SIG-M5 treated with dmso at 0.1 percent for 504 hours (cell line): ENCODE measurements at regions not wholly inside any gene's neighbourhood (a gene's known extent, or its start where the extent isn't known, plus 50 kb on each side); places are given as distances from the start of the nearest gene placed in this dataset.

Experiments used
- DNase-seq: peaks from one replicate; lab custom pipeline; 2025; ENCODE audit not compliant: unreplicated experiment; lab: John Stamatoyannopoulos, UW

- DNase-seq: no peak
These were observed 564.5 kb upstream of the IGFBP3 start for GRCh38 chr7:46485481-46486065.

GRCh38 chr7:46484906-46485305 is 563.8 kb upstream of the IGFBP3 start:
- no peak for DNase-seq

DNA sequence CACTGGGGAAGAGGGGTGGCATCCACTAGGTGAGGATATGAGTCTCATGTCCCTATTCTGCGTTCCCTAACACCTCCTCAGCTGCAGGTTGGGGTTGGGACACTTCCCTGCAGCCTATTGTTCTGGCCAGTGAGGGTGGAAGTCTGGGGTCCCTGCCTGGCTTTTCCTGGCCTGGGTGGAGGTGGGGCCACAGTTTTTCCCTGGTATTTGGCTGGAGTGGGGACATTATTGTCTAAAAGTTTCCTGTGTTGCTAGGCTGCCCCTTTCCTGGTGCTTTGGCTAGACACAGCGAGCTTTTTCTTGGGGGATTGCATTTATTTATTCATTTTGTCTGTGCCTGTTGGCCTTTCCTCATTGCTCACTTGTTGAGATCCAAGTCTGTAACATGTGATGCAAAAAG is 559.5 kb upstream of the IGFBP3 start:
- DNase-seq: no peak

- DNase-seq: no peak
These were observed 558.6 kb upstream of the IGFBP3 start for GRCh38 chr7:46479680-46480079.

GRCh38 chr7:46478046-46478445 is 557.0 kb upstream of the IGFBP3 start:
- no peak for DNase-seq

DNA sequence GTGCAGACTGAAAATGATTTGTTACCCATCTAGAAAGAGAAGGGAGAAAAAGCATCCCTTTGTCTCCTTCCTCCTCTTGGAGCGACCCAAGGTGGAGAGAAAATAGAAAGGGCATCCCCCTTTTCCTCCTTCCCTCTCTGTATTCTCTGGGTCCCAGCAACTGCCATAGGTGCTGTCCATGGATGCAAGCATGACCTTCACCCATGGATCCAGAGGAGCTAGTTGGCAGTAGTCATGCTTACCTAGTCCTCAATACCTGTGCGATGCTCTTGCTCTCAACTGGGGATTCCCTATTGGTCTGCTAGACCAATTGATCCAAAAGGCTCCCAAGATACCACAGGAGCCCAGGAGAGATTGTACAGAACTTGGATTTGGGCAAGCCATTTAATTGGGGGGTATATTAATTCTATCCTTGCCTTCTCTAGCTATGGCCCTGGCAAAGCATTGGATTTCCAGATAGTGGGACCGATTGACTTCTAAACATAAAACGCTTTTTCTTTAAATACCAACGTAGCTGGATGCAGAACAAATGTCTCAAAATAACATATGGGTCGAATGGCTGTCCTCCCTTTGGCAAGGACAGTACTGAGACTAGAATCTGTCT is 547.8 kb upstream of the IGFBP3 start:
- no peak for DNase-seq

DNA sequence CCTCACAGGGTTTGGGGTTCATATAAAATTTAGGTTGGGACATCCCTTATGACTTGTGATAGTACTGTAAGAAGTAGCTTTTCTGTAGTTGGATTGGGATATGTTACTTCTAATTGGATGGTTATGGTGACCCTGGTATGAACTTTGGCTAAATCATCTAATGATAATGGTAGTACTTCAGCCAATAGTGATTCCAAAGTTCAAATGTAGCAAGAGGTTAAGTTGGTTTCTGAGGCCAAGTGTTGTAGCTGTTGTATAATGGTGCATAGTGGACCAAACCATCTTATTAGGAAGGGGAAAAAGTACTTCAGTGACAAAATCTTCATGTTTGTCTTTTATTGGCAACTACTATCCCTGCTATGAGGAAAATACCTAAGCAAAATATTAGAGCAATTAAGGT is 542.1 kb upstream of the IGFBP3 start:
- no peak for DNase-seq

- no peak for DNase-seq
These were observed 540.3 kb upstream of the IGFBP3 start for GRCh38 chr7:46461334-46461777.

GRCh38 chr7:46459942-46460341 is 538.9 kb upstream of the IGFBP3 start:
- no peak for DNase-seq

DNA sequence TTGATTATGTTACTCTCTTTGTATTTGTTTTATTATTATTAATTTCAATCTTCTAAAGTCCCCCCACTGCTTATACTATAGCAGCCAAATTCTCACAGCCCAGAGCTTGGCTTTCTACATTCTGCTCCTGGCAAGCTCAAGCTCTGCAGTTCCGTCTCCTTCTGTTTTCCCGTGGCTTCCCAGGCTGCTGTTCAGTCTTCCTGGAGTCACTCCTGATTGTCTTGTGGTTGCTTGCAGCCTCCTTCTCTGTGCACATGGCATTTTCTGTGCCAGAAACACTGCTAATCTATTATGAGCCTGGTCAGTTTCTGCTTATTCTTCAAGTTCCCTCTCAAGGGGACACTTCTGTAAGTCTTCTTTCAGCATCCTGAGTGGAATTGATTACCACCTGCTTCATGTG is 533.7 kb upstream of the IGFBP3 start:
- DNase-seq: no peak

GRCh38 chr7:46452561-46453135 is 531.6 kb upstream of the IGFBP3 start:
- no peak for DNase-seq

- DNase-seq: no peak
These were observed 530.8 kb upstream of the IGFBP3 start for GRCh38 chr7:46451846-46452245.

DNA sequence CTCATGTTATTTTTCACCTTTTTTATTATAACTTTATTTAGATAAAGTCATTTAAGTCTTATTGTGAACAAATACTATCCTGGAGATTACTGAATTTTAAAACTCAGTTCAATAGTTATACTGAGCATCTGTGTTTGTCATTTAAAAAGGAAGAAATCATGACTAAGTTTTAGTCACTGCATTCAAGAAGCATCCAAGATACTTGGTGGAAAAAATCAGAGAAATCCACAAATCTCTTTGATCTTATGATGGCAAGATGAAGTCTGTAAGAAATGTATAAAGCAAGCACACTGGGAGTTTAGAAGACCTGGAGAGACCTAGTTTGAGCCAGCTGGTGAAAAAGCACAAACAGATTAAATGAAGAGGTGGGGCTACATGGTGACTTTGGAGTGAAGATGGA is 529.8 kb upstream of the IGFBP3 start:
- DNase-seq: no peak

DNA sequence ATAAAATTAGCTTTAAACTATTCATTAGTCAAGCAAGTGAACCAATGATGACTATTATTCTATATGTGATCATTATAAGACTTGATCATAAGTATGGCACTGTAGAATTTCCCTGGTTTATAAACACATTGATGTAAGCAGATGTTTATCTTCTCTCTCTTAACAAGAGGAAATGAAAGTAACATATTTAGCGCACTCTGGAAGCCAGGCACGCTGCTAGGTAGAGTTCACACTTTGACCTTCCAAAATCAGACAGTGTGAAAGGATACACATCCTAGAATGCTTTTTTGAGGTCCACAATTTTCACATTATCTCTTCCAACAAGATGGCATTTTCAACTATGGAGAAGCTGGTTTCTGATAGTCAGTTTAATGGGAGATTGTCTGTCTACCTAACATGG is 529.4 kb upstream of the IGFBP3 start:
- DNase-seq: no peak

GRCh38 chr7:46449743-46450142 is 528.7 kb upstream of the IGFBP3 start:
- DNase-seq: no peak

DNA sequence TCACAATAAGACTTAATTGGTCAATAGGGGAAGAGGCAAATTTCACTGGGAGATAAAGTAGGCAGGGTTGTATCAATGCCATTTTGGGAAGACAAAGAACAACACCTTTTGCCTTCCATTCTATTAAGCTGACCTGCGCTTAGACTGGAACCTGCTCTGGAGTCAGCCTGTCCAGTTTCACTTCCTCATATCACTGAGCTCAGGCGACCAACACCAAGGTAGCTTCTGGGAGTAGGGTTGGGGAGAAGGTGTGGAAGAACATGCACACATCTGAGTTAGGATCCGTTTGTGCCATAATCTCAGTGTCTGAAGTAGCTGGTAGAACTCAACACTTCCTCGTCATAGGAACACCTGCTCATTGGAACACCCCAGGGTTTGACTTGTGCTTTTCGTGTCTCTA is 527.4 kb upstream of the IGFBP3 start:
- DNase-seq: no peak

- DNase-seq: no peak
These were observed 525.1 kb upstream of the IGFBP3 start for GRCh38 chr7:46446151-46446550.

- DNase-seq: no peak
These were observed 523.2 kb upstream of the IGFBP3 start for GRCh38 chr7:46444256-46444655.

DNA sequence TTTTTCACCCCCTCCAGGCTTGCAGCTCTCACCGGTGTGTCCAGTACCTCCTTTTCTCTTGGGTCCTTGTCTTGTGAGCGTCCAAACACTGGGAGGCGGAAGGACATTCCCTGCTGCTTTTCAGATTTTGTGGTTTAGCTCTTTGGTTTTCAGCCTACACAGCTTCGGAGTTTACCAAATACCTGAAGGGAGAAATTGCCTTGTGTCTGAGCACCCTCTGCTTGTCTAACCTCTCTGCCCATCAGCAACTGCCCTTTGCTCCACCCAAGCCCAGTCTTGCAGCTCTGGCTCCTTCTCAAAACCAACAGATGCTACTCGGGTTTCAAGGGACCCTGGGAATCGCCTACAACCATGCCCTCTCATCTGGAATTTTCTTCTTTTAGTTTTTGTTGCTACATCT is 519.1 kb upstream of the IGFBP3 start:
- DNase-seq: no peak

DNA sequence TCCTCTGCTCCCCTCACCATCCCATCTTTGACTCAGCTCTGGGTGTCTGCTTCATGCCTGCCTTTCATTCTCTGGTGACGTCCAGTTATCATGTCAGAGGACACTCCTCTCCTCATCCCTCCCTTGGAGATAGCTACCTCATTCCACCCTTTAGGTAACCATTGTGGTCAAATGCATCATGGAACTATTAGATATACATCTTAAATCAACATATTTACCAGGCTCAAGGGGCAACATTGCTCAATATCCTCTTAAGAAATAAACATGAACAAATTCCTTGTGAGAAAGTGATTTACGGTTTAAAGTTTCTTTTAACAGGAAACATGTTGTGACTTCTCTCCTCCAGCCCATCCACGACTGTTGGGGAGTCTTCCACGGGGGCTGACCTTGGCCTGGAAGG is 511.6 kb upstream of the IGFBP3 start:
- DNase-seq: peak; percentile 14

- DNase-seq: no peak
These were observed 507.2 kb upstream of the IGFBP3 start for GRCh38 chr7:46428295-46428694.

GRCh38 chr7:46424934-46425333 is 503.9 kb upstream of the IGFBP3 start:
- DNase-seq: no peak
